HG02759 (cell line): ENCODE measurements at regions not wholly inside any gene's neighbourhood (a gene's known extent, or its start where the extent isn't known, plus 50 kb on each side); places are given as distances from the start of the nearest gene placed in this dataset.
A peak's percentile ranks its signal among the peaks of the same experiment; 100 is the strongest.

Experiments used
- ATAC-seq: cut with Tn5 transposase; IDR thresholded peaks from one replicate; pipeline ENCODE4 v1.9.1; 2021; ENCODE audit warnings: mild to moderate bottlenecking, moderate library complexity; ENCODE audit not compliant: unreplicated experiment

DNA sequence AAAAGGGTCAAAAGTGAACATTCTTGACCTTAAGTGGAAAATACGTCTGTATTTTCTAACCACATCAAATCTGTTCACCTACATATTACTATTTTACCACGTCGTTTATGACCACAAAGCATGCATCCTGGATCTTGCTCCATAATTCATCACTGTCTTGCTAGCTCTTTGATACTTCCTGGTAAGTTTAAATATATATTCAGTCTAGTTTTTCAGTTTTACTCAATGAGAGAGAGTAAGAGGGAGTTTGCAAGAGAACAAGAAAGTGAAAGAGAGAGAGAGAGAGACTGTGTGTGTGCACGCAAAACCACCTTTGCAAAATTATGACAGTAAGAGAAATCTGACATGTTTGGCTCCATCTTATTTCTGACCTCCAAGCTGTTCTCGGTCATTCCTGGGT lies 173.7 kb upstream of the GALNTL6 start:
- peak; percentile 88 for ATAC-seq

- ATAC-seq: no peak
These were observed 176.6 kb upstream of the GALNTL6 start for GRCh38 chr4:171636606-171637005.

- ATAC-seq: no peak
These were observed 183.5 kb upstream of the GALNTL6 start for GRCh38 chr4:171629737-171630136.

- ATAC-seq: peak; percentile 96
These were observed 184.0 kb upstream of the GALNTL6 start for GRCh38 chr4:171629182-171629581.

GRCh38 chr4:171626554-171626953 lies 186.7 kb upstream of the GALNTL6 start:
- ATAC-seq: no peak

DNA sequence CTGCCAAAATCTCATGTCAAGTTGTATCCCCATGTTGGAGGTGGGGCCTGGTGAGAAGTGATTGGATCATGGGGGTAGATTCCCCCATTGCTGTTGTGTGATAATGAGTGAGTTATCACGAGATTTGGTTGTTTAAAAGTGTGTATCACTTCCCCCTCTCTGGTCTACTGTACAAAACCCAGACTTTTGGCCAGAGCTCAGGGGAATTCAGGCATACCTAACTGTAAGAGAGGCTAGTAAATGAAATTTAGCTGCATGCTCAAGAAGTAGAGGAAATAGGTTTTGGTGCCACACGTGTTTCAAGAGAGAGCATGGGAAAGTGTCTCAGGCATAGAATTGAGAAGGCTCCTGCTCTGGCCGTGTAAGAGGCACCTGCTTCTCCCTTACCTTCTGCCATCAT lies 190.5 kb upstream of the GALNTL6 start:
- ATAC-seq: peak; percentile 55

DNA sequence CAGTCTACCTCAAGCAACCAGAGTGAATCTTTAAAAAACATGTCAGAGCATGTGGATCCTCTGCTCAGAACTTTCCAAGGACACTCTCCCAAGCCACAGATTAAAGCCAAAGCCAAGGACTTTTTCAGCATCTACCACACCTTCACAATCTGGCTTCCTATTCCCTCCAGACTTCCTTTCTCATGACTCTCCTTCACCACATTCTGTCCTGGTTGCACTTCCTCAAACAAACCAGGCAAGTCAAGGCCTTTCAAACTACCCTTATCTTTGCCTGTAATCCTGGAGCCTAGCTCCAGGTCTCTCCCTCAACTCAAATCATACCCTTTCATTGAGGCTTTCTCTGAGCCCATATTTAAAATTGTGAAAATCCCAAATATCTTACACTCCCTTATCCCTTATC lies 191.6 kb upstream of the GALNTL6 start:
- peak; percentile 73 for ATAC-seq

GRCh38 chr4:171612907-171613306 lies 200.3 kb upstream of the GALNTL6 start:
- ATAC-seq: no peak

DNA sequence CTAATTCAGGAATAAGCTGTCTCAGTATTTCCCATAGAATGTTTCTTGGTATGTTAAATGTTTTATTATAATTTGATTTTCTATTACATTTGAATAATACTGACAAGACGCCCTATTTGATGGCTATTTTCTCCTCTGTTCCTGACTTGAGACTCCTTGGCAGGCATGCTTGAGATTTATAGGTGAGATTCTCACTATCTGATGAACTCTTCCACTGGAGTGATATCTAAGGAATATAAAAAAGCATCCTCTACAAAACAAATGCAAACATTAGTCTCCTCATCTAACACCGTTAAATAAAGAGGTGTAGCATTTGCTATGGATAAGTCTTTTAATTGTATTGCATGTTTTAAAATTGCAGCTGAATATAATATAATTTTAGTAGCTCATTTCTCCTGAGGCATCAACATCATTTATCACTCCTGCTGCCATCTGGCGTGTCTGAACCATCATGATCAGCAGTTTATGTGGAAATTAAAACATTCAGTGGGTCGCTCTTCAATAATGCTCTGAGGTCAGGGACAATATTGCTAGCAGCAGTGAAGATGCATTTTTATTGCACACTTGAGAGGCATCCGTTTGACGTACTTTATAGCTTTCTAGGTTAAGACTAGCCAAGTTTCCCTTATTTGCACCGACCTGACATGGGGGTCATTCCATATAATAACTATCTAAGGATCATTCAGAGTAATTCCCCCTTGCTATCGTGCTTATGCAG lies 210.4 kb upstream of the GALNTL6 start:
- ATAC-seq: no peak

DNA sequence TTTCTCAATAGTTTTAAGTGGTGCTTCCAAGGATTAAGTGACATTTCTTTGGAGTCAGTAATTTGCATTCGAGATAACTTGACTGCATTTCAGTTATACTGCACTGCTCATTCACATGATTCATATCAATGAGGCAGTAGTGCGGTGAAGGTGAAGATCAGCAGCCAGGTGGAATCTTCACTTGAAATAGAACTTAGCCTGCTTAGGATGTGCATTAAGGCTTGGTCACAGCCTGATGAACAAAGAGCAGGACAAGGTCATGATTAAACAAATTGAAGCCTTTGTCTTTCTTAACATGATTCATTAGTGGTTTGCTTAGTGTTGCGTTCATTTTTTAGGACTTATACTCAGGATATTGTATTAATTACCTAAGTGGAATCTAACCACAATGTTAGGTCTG lies 212.1 kb upstream of the GALNTL6 start:
- ATAC-seq: no peak

- ATAC-seq: no peak
These were observed 213.6 kb upstream of the GALNTL6 start for GRCh38 chr4:171599628-171600027.

DNA sequence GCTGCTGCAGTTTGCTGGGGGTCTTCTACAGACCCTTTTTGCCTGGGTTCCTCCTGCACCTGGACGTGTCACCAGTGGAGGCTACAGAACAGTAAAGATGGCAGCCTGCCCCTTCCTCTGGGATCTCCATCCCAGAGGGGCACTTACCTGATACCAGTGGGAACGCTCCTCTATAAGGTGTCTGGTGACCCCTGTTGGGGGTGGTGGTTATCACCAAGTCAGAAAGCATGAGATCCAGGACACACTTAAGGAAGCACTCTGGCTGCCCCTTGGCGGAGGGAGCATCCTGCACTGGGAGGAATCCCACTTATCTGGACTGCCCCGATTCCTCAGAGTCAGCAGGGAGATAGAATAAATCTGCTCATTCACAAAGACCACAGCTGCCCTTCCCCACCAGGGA lies 218.9 kb upstream of the GALNTL6 start:
- no peak for ATAC-seq

DNA sequence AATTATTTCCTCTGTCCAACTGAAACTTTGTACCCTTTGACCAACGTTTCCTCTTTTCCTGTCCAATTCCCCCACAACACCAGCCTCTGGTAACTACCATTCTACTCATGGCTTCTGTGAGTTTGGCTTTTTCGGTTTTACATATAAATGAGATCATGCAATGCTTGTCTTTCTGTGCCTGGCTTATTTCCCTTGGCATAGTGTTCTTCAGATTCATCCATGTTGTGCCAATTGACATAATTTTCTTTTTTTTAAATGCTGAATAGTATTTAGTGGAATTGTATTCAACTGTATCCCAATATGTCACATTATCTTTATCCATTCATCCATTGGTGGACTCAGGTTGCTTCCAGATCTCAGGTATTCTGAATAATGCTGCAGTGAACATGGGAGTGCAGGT lies 222.5 kb upstream of the GALNTL6 start:
- no peak for ATAC-seq

DNA sequence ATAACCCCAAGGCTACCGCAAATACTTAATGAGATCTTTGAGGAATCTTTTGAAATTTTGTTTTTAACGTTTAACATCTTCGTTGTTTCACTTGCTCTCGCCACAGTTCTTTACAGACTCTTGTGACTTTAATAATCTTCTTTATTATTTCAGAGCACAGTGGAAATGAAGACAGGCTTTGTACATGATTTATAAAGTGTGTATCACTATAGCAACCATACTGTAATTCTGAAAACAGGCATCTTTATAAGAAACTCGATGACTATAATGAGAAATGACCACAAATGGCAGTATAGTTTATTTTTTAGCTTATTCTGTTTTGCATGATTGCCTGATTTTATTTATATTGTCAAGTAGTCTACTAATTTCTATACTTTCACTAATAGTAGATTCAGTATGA lies 224.4 kb upstream of the GALNTL6 start:
- no peak for ATAC-seq

- no peak for ATAC-seq
These were observed 225.1 kb upstream of the GALNTL6 start for GRCh38 chr4:171588051-171588545.

DNA sequence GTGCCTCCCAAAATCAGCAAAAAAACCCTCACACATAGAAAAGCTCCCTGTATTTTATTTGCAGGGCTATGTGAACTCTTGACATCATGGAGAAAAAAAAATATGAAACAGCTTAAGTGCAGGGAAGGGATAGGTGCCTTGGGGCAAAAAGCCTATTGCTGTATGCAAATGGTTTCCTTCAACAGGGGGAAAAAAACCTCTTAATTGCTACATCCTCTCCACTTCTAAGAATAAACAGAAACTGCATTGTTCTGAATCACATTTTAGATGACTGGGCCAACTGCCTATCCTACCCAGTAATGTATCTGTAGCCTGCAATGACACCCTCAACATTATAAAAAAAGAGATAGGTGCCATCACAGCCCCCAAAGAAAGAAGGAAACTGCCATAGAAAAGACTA lies 229.4 kb upstream of the GALNTL6 start:
- ATAC-seq: peak; percentile 43

DNA sequence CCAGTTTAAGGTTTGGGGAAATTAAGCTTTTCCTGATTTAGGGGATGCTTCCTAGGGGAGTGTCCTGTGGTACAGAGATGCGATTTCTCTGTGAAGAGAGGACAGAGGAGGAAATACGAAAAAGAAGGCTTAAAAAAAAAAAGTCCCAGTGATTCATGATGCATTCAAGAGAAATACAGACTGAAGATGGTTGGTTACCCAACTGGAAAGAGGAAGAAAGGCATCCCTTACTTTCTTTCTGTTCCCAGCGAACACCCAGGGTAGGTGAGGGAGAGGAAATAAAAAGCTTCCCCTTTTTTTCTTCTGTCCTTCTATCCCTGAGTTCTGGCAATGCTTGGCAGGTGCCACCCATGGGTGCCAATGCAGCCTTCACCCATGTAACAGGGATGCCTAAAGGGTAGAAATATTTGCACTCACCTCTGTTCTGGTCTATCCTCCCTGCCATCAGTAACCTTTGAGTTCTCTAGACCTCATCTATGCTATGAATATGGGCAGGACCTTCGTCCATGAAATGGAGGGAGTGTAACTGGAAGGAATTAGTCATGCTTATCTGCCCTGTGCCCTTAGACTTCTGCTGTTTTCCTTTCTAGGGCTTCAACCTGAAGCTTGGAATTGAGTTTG lies 230.1 kb upstream of the GALNTL6 start:
- ATAC-seq: peak; percentile 57

GRCh38 chr4:171573181-171573580 lies 240.0 kb upstream of the GALNTL6 start:
- ATAC-seq: no peak

GRCh38 chr4:171565130-171565788 lies 247.9 kb upstream of the GALNTL6 start:
- ATAC-seq: peak; percentile 74

GRCh38 chr4:171561419-171561818 lies 251.8 kb upstream of the GALNTL6 start:
- ATAC-seq: peak; percentile 75

DNA sequence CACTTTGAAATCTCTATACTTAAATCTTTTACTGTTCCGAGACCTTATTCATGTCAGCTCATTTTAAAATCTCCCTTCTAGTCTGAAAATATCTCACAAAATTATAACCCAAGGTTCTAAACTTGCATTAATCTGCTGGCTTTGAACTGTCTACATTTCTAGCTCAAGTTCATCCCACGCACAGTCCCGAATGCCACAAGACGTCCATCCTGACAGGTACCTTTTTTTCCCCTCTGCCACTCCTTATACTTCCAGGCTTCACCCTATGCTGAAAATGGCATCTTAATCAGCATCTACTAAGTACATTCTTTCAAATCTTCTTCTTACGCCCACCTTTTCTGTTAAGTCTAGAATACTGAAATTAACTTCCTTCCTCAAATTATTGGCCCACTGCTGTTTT lies 259.2 kb upstream of the GALNTL6 start:
- ATAC-seq: no peak

- no peak for ATAC-seq
These were observed 270.6 kb upstream of the GALNTL6 start for GRCh38 chr4:171542640-171543039.
